Urothelium cell line (cell line): ENCODE measurements at regions not wholly inside any gene's neighbourhood (a gene's known extent, or its start where the extent isn't known, plus 50 kb on each side); places are given as distances from the start of the nearest gene placed in this dataset.
"Not testable (repeated sequence)": the region's sequence is repeated elsewhere in the genome, so short reads cannot be mapped to it uniquely, and the experiment has no call there.

Experiments
- DNase-seq: peaks from one replicate; pipeline ENCODE4 v3.0.0; 2011; ENCODE audit warnings: low spot score, mixed read lengths
- FAIRE-seq: peaks from 2 replicates; lab custom pipeline; 2011; peaks lifted over from hg19 to GRCh38; lab: Jason Lieb, UNC

- no peak for DNase-seq
- no peak for FAIRE-seq
Observed at GRCh38 chr9:135192686-135193085, 105.2 kb downstream of the OLFM1 start.

DNA sequence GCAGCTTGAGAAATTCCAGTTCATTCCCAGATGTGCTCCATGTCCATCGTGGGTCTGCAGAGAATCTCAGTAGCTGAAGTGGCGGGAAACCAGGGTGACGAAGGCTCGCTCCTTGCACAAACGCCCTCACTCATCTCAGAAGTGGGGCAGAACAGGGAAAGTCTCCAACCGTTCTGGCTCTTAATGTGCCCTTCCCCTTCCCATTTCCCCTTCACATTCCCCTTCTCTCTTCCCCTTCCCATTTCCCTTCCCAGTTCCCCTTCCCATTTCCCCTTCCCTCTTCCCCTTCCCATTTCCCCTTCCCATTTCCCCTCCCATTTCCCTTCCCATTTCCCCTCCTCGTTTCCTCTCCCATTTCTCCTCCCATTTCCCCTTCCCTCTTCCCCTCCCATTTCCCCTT lies 108.5 kb downstream of the OLFM1 start:
- FAIRE-seq, DNase-seq: not testable (repeated sequence)

- no peak for DNase-seq
- no peak for FAIRE-seq
Observed at GRCh38 chr9:135196474-135196873, 109.0 kb downstream of the OLFM1 start.

GRCh38 chr9:135198144-135198543 lies 110.7 kb downstream of the OLFM1 start:
- DNase-seq (no peak), FAIRE-seq (no peak)

GRCh38 chr9:135198586-135199285 lies 111.3 kb downstream of the OLFM1 start:
- DNase-seq (no peak), FAIRE-seq (no peak)

DNA sequence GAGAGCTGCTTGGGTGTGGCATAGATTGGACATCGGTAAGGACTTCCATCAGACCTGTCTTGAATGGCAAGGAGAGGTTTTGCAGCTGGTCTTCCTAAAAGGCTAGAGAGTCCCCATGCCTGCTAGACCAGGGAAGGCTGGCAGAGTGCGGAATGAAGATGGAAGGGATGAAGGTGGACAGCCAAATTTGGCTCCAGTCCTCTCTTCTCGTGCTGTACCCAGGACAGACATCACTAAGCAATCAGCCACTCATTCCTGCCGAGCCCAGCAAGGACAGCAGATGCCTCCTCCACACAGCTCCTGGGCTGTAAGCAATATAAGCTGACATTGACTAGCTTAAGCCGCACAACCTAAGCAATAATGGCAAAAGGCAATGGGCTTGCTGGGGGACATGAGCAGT lies 112.0 kb downstream of the OLFM1 start:
- no peak for FAIRE-seq
- no peak for DNase-seq

DNA sequence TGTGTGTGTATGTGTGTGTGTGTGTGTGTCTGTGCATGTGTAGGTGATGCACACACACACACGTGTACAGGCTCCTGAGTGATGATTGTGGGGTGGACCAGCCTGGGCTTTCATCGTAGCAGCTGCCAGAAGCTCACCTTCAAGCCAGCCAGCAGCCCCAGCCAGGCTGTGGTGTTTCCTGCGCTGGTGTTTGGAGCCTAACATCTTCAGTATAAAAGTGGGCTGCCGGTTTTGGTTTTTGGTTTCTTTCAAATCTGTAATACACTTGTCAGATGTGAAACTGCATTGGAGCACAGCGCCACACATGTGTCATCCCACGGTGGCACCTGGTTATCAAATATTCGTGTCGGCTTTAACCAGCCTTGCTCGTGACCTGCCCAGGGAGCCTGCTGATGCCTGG lies 114.2 kb downstream of the OLFM1 start:
- no peak for DNase-seq
- FAIRE-seq: no peak

DNA sequence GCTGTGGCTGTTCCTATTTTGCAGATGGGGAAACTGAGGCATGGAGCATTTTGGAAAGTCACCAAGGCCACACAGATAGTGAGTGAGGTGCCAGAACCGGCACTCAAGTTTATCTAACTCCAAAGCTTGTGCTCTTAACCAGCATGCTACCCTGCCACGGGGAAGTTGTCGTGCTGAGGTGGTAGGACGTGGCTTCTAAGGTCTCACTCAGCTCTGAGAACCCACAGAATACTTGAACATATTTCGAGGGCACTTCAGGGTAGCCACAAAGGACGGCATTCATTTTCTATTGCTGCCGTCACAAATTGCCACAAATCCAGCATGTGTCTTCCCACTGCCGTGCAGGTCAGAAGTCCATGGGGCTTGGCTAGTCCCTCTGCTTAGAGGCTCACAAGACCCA lies 116.7 kb downstream of the OLFM1 start:
- no peak for DNase-seq
- no peak for FAIRE-seq

- DNase-seq (no peak), FAIRE-seq (no peak)
Observed at GRCh38 chr9:135209136-135209535, 121.7 kb downstream of the OLFM1 start.

DNA sequence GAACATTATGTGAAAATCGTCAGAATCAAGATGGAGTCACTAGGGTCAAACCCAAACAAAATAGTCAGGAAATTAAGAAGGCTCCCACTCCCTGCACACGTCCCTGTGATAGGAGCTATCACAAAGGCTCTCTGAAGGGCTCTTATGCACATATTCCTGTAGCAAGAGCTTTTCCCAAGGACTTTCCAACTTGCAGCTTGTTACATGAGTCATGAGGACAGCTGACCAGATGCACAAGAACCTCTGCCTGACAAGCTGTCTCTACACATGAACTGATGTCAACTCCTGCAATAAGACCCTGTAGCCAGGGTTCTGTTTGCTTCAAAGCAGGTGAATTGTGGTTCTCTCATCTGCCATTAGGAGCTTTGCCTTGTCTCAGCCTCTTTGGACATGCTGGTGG lies 122.4 kb downstream of the OLFM1 start:
- FAIRE-seq: no peak
- no peak for DNase-seq

GRCh38 chr9:135210676-135211523 lies 123.4 kb downstream of the OLFM1 start:
- DNase-seq: no peak
- FAIRE-seq: no peak

- DNase-seq (no peak), FAIRE-seq (no peak)
Observed at GRCh38 chr9:135211524-135211890, 124.0 kb downstream of the OLFM1 start.

GRCh38 chr9:135212961-135213360 lies 125.5 kb downstream of the OLFM1 start:
- FAIRE-seq: no peak
- DNase-seq: no peak

- no peak for FAIRE-seq
Observed at GRCh38 chr9:135213566-135213965, 126.1 kb downstream of the OLFM1 start.

DNA sequence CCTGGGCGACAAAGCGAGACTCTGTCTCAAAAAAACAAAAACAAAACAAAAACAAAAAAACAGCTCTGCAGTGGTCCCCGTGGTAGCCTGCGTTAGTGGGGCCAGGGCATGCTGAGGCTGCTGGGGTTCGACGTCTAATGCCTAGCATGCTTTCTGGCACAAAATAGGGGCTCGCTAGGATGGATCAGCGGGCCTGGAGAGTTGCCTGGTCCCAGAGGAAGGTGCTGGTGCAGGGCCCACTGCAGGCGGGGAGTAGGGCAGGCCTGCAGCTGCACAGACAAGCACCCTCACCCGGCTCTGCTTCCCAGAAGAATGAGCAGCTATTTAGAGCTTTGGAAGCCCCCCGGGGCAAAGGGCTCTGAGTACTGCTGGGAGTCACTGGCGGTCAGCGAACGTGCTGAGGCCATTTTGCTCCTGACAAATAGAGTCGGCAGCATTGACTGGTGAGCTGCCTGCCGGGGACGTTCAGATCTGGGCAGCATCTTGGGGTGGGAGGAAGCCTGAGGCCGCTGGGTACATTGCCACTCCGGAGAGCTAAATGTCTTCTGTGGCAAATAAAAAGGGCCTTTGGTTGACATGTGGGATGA lies 126.7 kb downstream of the OLFM1 start:
- FAIRE-seq: no peak
- DNase-seq: no peak

More at GRCh38 chr9:135213566-135213965, 126.1 kb downstream of the OLFM1 start:
- DNase-seq: no peak

DNA sequence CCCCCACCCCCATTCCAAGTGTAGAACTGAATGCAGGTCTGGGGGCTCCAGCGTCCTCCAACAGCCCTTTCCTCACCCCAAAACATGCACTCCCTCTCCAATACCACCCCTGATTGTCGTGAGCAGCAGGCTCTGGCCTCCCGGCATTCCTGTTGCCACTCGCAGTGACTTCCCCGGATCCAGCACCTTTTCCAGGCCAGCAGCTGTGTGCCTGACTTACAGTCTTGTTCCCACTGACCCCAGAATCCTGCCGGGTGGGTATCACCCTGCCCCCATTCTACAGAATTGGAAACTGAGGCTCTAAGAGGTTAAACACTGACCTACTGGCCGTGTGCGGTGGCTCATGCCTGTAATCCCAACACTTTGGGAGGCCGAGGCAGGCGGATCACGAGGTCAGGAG lies 127.2 kb downstream of the OLFM1 start:
- DNase-seq: no peak

GRCh38 chr9:135215571-135216161 lies 128.2 kb downstream of the OLFM1 start:
- DNase-seq (peak; percentile 44), FAIRE-seq (no peak)

More for the DNA sequence above, 127.2 kb downstream of the OLFM1 start:
- FAIRE-seq: no peak

DNA sequence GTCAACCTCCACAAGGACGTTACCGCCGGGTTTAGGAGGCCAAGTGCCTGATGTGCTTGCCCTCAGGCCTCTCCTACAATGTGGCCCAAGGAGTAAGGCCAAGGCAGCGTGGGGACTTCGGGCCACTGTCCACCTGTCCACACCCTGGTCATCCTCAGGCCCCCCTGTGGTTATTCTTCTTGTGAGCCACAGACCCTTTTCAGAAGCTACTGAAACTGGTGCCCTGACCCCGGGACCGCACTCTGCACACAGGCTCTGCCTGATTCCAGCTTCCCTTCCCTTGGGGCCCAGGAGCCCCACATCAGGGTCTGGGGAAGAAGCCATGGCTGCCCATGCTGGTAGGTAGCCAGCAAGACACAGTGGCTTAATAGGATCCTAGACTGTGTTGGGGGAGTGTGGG lies 128.8 kb downstream of the OLFM1 start:
- DNase-seq (no peak), FAIRE-seq (no peak)

GRCh38 chr9:135216791-135217441 lies 129.4 kb downstream of the OLFM1 start:
- DNase-seq: no peak
- FAIRE-seq: no peak

DNA sequence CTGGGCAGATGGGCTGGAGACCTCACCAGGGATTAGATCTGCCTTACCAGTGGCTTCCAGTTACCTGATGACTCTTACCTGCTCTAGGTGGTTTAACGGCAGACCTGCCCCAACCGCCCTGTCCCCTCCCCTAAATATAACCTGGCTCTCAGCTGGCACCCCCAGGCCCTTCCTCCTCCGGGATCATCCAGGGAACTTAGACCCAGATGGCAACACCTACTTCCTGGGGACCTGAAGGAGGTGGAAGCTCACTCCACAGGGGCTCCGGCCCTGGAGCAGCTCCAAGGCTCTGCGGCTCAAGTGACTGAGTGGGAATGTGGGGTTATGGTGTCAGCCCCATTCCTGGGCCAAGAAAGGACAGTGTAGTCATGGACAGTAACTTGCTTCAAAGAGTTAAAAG lies 130.4 kb downstream of the OLFM1 start:
- FAIRE-seq (no peak), DNase-seq (no peak)
